SIG-M5 treated with dmso at 0.1 percent for 504 hours (cell line): ENCODE measurements at regions not wholly inside any gene's neighbourhood (a gene's known extent, or its start where the extent isn't known, plus 50 kb on each side); places are given as distances from the start of the nearest gene placed in this dataset.

ENCODE experiments used
- DNase-seq: peaks from one replicate; lab custom pipeline; 2025; ENCODE audit not compliant: unreplicated experiment; lab: John Stamatoyannopoulos, UW

GRCh38 chr2:18096836-18097405 lies 218.5 kb downstream of the KCNS3 start:
- DNase-seq: no peak

GRCh38 chr2:18094277-18094676 lies 215.8 kb downstream of the KCNS3 start:
- DNase-seq: no peak

- no peak for DNase-seq
Measured at GRCh38 chr2:18093196-18093595, 214.7 kb downstream of the KCNS3 start.

DNA sequence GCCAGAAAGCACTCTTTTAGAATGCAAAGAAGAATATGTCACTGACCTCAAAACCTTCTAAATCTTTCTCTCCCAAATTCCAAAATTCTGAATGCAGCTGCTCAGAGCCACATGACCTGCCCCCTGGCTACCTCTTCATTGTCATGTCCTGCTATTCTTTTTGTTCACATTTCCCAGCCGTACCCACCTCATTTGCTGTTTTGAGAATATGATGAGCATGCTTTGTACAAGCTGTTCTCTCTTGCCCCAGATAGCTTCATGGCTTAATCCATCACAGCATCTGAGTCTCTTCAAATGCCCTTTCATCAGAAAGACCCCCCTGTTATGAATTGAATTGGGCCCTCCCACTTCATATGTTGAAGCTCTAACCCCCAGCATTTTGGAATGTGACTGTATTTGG lies 214.3 kb downstream of the KCNS3 start:
- no peak for DNase-seq

DNA sequence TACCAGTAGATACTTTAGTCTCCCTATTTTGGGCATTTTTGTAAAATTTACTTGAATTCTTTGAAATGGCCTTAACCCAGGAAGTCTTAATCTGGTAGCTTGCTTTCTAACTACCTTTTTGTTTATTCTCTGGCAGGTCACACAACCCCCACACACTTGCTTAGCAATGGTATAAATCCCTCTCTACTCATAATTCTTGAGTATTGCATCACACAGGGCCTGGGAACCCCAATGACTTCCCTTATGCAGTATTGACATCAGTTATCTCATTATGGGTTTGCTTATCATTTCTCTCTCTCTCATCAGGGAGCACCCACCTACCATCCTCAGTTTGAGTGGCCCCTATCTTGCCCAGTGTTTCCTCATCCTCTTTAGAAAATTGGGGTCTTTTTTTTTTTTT lies 207.1 kb downstream of the KCNS3 start:
- no peak for DNase-seq

DNA sequence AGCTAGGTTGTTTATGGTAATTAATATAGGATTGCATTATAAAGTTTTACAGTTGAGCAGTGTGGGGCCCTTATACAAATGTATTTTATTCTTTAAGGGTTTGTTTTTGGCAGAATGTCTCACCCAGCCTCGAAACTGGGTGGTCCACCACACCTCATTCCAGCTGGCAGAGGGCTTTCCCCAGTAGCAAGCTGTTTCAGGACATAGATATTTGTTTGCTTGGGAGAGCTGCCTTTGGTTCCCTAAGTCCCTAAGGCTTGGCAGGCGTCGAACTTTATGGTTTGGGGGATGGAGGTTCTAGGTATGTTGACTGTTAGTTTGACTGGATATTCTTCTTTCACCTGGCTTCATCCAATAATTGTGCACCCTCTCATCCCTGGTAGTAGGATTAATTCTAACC lies 205.9 kb downstream of the KCNS3 start:
- no peak for DNase-seq

- no peak for DNase-seq
Measured at GRCh38 chr2:18083806-18084205, 205.3 kb downstream of the KCNS3 start.

DNA sequence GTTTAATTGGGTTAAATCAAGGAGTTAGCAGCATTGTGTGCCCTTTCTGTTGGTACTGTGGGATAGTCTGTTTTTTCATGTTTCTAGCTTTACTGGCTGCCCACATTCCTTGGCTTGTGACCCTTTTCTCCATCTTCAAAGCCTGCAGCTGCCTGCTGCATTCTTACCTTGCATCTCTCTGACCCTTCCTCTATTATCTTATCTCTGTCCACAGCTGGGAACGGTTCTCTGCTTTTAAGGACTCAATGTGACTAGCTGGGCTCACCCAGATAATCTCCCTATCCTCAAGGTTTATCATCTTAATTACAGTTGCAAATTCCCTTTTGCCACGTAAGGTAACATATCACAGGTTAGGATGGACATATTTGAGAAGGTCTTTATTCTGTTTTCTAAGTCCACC lies 199.7 kb downstream of the KCNS3 start:
- no peak for DNase-seq

DNA sequence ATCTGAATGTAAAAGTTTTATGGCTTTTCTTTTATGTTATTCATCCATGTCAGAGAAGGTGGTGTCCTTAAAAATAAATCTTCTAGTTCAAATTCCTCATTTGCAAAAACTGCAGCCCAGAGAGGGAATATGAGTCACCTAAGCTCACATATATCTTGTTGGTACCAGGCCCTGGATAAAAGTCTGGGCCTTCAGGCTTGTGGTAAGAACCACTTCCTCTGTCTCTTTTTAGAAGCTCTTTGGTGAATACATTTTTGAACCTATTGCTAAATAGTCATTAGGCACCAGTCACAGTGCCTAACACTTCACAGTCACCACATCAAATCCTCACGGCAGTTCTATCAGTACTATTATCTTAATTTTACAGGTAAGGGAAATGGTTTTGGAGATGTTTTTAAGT lies 199.2 kb downstream of the KCNS3 start:
- peak; percentile 71 for DNase-seq

DNA sequence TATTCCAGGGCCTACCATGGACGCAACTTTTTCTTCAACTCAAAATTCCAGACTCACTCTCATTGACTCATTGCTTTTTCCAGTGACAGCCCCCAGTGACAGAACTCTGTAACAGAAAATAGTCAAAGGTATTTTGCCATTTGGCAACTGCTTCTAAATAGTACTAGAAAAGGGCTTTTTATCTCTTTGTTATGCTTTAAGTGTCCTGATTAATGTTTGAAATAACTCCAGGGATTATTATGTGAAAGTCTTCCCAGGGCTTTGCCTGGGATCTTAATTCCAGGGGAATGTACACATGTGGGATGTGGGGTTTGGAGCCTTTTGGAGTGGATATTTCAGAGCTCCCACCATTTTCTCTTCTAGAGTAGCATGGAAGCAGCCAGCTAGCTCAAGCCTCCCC lies 198.8 kb downstream of the KCNS3 start:
- no peak for DNase-seq

GRCh38 chr2:18074476-18074875 lies 196.0 kb downstream of the KCNS3 start:
- DNase-seq: no peak

- DNase-seq: no peak
Measured at GRCh38 chr2:18073601-18074000, 195.1 kb downstream of the KCNS3 start.

DNA sequence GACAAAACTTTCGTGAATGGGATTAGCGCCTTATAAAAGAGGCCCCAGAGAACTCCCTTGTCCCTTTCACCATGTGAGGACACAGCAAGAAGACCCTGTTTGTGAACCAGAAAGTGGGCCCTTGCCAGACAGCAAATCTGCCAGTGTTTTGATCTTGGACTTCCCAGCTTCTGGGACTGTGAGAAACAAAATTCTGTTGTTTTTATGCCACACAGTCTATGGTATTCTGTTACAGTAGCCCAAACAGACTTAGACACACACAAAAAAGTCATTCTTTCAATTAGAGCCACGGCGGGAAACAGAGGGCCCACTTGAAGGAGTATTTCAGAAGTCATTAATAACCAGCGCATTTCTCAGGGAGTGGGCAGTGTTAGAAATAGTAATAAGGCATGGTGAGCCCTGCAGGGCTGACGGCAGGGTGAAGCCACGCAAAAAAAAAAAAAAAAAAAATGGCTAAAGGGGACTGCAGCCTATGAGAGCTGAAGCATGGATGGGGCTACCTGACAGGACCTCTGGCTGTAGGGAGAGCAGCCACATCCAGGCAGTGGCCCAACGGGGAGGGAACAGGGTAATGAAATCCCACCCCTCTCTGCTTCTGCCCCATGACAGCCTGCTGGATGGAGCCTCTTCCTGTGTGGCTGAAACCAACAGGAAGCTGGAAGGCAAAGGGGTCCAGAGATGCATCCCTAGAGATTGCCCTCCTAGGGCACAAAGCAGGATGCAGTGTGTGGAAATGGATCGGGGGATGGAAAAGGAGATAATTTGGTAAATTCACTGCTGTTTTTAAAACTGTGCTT lies 189.3 kb downstream of the KCNS3 start:
- no peak for DNase-seq

- DNase-seq: no peak
Measured at GRCh38 chr2:18066894-18067293, 188.4 kb downstream of the KCNS3 start.

GRCh38 chr2:18066066-18066465 lies 187.6 kb downstream of the KCNS3 start:
- no peak for DNase-seq

GRCh38 chr2:18065249-18065648 lies 186.8 kb downstream of the KCNS3 start:
- no peak for DNase-seq

- no peak for DNase-seq
Measured at GRCh38 chr2:18063826-18064470, 185.5 kb downstream of the KCNS3 start.

GRCh38 chr2:18062892-18063291 lies 184.4 kb downstream of the KCNS3 start:
- DNase-seq: no peak

DNA sequence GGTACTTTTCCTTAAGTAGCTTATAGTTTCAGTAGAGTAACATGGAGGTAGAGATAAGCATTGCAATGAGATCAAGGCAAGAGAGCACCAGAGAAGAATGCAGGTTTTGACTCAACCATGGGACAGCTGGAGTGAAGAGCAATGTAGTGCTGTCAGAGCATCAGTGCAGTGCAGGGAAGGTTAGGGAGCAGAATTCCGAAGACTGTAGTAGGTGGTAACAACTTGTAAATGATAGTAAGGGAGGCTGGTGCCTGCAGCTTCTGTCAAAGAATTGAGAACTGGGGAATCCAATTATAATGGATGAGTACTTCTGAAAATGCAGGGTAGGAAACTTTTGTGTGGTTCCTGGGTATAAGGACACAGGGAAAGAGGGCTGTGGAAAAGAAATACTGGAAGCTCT lies 183.2 kb downstream of the KCNS3 start:
- DNase-seq: no peak

GRCh38 chr2:18057657-18058056 lies 179.2 kb downstream of the KCNS3 start:
- DNase-seq: no peak

DNA sequence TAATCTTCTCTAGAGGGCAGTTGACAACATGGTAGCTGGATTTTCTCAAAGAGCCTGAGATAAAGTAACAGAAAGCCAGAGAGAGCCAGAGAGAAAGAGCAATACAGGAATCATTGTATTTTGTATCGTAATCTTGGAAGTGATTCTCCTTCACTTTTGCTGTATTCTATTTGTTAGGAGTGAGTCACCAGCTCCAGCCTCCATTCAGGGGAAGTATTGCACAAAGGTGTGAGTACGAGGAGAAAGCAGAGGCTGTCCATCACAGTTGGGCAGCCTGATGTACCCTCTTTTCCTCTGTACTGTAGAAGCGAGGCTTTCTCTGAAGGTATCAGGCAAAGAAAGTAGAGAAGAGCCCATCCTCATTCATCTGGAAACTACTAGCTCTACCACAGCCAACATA lies 176.8 kb downstream of the KCNS3 start:
- DNase-seq: no peak

GRCh38 chr2:18050001-18050400 lies 171.5 kb downstream of the KCNS3 start:
- no peak for DNase-seq
